NCI-H460 (cell line): ENCODE measurements at regions not wholly inside any gene's neighbourhood (a gene's known extent, or its start where the extent isn't known, plus 50 kb on each side); places are given as distances from the start of the nearest gene placed in this dataset.

Experiments
- DNase-seq: peaks from one replicate; pipeline ENCODE4 v3.0.0-alpha.2; 2016; ENCODE audit warnings: low read depth; ENCODE audit errors: extremely low read depth

GRCh38 chr3:160129459-160130061 lies 95.7 kb upstream of the C3orf80 start:
- DNase-seq, result no peak

DNA sequence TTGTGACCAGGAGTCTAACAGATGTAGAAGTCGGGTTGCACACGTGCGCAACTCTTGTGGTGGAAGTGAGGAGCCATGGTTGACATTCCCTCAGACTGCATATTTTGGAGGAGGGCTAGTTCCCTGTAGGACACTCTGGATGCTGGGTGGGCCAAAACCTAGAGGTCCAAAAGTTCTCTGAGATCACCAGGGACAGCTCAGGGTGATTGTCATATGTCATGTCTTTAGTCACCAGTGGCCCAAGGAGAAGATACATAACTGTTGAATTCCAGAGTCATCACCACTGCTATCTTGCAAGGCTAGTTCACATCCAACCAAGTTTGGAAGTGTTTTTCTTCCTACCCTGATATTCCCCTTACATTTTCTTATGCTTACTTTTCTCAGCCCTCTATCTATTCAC lies 95.2 kb upstream of the C3orf80 start:
- no peak for DNase-seq

DNA sequence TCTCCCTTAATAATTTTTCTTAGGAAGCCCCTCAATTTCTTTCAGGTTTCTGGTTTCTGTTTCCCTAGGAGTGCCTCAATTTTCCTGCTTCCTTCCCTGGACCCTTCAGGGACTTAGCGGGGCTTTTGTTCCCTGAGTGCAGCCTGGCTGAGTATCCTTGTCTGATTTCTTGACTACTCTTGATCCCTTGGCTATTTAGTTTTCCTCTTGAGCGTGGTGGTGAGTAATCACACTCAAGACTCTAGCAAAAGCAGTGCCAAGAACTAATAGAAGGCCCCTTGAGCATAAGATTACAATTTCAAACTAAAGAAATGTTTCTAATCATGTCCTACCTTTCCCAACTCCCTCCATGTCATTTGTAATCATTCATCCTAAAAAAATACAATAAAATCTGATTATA lies 94.3 kb upstream of the C3orf80 start:
- no peak for DNase-seq

GRCh38 chr3:160132226-160132625 lies 93.0 kb upstream of the C3orf80 start:
- DNase-seq, result no peak

DNA sequence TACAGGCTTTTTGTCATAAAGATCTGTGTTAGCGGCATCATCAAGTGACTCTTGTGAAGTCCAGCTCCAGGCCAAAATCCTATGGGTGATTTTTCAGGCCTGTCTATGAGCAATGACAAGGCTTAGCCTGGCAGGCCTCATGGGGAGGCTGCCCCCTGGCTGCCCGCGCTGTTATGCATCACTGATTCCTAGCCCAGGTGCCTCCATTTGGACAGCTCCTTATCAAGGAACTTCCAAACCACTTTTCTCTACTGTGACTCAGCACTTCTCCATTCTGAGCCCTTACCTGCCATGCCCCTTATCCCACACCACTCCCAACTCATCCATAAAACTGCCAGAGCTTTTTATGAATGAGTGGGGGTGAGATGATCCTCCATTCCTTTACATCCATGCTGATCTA lies 91.5 kb upstream of the C3orf80 start:
- no peak for DNase-seq

DNA sequence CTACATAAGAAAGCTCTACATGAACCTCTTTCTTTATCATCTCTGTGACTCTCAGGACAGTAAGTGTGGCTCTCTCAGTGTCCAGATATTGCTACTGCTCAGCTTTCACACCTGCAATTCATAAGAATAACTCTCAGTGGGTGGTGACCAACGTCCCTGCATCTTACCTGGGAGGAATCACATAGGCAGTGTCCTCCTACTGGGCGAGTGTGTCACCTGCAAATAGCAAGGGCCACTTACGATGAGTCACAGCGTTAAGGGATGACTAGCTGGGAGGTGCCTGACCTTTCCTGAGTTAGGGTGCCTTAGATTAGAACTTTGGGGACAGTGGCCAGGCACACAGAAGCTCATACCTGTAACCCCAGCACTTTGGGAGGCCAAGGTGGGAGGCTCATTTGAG lies 90.8 kb upstream of the C3orf80 start:
- DNase-seq, result no peak

DNA sequence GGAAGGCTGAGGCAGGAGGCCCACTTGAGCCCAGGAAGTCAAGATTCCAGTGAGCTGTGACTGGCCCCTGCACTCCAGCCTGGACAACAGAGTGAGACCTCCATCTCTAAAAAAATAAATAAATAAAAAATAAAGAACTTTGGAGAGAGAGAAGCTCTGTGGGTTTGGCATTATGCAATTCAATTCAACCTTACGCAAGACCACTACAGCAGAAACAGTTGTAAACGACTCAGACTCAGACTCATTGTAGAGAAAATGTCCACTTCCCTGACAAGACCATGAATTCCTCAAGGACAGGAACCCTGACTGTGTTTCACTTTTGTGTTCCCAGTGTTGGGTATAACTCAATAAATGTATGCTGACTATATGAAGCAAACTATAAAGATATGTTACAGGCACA lies 90.3 kb upstream of the C3orf80 start:
- no peak for DNase-seq

- no peak for DNase-seq
These were observed 89.4 kb upstream of the C3orf80 start for GRCh38 chr3:160135851-160136250.

DNA sequence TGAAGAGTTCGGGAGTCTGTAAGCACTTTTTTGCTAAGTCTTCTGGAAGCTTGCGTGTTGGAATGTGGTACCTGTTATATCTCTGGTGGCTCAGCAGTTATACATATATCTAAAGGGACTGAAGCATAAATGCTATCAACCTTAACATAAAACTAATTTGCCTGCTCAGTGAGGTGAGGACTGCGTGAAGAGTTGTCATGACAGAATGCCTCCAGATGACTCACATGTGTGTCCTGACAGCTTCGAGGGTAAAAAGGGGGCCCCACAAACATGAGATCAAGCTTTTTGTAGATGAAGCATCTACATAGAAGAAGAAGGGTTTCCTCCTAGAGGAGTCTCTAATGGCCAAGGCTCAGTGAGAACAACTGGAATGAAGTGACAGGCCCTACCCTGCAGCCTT lies 88.8 kb upstream of the C3orf80 start:
- DNase-seq, result no peak

DNA sequence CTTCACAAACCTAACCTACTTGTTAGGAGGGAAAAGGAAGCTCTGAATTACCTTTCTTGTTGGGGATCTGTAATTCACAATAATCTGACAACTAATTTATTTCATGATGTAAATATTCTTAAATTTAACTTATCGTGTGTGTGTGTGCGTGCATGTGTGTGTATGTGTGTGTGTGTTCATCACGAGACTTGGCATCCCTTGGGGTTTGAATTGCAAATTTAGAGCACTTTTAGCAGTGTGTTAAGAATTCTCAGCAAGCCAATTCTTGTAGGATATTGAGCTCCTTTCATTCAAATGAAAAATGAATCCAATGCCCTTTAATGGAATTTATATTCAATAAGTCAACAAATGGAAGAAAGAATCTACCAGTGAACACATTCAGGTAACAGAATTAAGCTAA lies 85.9 kb upstream of the C3orf80 start:
- DNase-seq, result no peak

GRCh38 chr3:160140756-160141155 lies 84.5 kb upstream of the C3orf80 start:
- DNase-seq, result no peak

DNA sequence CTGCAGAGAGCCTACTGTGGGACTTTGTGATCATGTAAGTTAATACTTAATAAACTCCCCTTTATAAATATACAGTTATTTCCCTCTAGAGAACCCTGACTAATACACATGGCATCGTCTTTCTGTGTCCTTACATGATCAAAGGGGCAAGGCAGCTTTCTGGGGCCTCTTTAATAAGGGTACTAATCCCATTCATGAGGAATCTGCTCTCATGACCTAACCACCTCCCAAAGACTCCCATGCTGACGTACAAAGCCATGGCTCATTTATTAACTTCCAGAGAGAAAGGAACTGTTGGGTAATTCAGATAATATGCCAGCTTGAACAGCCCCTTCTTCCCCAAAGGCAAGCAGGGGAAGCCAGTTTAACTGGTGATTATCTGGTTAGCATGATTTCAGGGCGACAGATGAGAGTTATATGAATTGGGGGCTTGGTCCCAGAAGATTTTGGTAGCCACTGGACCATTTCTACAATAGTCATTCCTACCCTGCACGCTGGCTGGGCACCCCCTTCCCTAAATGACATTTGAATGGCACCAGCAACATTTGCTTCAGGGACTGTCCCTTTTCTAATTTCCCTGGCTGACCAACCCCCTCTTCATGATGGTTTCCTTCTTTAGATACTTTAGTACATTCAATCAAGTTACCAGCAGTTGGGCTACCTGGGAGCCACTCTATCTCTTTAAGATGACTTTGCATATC lies 83.6 kb upstream of the C3orf80 start:
- no peak for DNase-seq

- no peak for DNase-seq
These were observed 81.7 kb upstream of the C3orf80 start for GRCh38 chr3:160143482-160143881.

GRCh38 chr3:160150066-160150465 lies 75.2 kb upstream of the C3orf80 start:
- no peak for DNase-seq

GRCh38 chr3:160150525-160150924 lies 74.7 kb upstream of the C3orf80 start:
- DNase-seq, result no peak

GRCh38 chr3:160152638-160153037 lies 72.6 kb upstream of the C3orf80 start:
- DNase-seq, result no peak

GRCh38 chr3:160154033-160154432 lies 71.2 kb upstream of the C3orf80 start:
- DNase-seq, result no peak

GRCh38 chr3:160154596-160154995 lies 70.6 kb upstream of the C3orf80 start:
- no peak for DNase-seq

DNA sequence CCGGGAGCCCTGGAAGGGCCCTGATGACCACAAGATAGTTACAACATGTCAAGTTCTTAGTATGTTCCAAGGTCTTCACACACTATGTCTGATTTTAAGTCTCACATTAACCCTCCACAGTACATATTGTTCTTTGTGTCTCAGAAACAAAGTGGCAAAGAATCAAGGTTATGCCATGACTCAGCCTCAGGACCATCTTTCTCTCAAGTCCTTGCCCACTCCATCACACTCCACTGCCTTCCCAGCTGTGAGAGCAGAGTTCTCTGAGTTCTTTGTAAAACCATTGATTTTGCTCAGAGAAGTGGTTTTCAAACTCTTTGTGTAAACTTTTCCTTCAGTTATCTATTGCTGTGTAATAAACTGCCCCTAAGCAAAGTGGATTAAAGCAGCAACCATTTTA lies 67.9 kb upstream of the C3orf80 start:
- DNase-seq, result no peak

DNA sequence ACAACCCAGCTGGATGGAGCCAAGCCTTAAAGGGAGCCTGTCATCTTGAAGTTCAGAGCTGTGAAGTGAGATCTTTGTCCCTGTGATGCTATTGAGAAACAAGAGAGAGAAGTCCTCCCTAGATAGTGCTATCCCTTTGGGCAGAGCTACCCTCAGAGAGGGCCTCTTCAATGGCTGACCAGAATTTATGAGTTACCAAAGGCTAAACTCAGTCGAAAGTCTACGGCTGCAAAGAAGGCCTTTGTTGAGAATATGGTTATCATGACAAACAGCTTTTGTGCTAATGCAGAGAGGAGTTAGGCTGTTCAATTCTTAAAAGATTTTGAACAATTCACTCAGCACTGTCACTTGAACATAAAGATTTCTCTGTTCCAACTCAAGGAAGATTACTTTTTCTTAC lies 65.9 kb upstream of the C3orf80 start:
- no peak for DNase-seq

GRCh38 chr3:160159806-160160205 lies 65.4 kb upstream of the C3orf80 start:
- no peak for DNase-seq

DNA sequence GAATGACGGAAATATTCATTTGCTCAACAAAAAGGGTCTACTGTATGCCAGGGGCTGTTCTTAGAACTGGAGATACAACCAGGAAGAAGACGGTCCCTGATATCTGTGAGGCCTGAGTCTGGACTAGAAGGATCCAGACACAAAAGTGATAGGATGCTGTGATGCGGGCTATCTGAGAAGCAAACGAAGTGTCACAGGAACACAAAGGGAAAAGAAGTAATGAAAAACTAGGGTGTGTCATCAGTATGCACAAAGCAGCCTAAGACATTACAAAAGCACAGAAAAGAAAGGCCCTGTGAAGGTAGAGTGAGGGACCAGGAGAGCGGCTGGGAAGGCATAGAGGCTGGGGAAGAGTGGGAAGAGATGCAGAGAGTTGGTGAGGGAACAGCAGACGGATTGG lies 63.3 kb upstream of the C3orf80 start:
- no peak for DNase-seq

DNA sequence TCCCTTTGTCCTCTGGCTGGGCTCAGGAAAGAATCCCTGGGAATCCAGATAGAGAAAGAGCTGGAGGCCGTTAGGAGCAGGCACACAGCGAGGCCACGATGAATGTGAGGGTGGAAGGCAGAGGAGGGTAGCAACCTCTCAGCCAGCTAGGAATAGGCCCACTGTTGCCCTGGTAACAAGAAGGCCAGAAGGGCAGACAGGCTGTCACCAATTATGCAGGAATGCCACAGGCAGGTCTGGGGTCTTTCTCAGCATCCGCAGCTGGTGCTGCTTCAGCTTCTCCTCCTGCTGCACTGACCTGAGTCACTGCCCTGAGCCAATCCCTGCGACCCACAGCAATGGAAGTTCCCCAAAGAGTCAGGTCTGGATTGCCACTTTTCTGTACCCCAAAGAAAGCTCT lies 62.8 kb upstream of the C3orf80 start:
- DNase-seq, result no peak
